ENCODE measurements at regions not wholly inside any gene's neighbourhood (a gene's known extent, or its start where the extent isn't known, plus 50 kb on each side); places are given as distances from the start of the nearest gene placed in this dataset.
A peak's percentile ranks its signal among the peaks of the same experiment; 100 is the strongest.

GRCh38 chr20:46802722-46803121, 91.9 kb upstream of the EYA2 start:
- Histone ChIP-seq H3K27me3 (ENCODE audit: insufficient read depth, low read length) (no peaks in the 10 kb centered on the region), H3K9me3 (ENCODE audit: insufficient read depth, low read depth, low read length) (no peaks in the 10 kb centered on the region), H3K4me3 (ENCODE audit: low read length) (no peak overlapping the region), H3K27ac (ENCODE audit: low read length) (no peak overlapping the region), H3K9ac (ENCODE audit: low read depth, low read length) (no peak overlapping the region), H3K4me1 (ENCODE audit: insufficient read depth, low read length) (0 out of 2 replicates have a peak, but pooled peaks cover 4% of the 10 kb centered on the region), H3K36me3 (ENCODE audit: insufficient read depth, low read depth, low read length) (no peaks in the 10 kb centered on the region)

- H3K9me3 ChIP-seq (ENCODE audit: insufficient read depth, low read depth, low read length): no peaks in the 10 kb centered on the region
- H3K4me1 ChIP-seq (ENCODE audit: insufficient read depth, low read length): 0 out of 2 replicates have a peak, but pooled peaks cover 4% of the 10 kb centered on the region
- no peak overlapping the region for H3K27ac ChIP-seq (ENCODE audit: low read length)
- no peak overlapping the region for H3K9ac ChIP-seq (ENCODE audit: low read depth, low read length)
- no peak overlapping the region for H3K4me3 ChIP-seq (ENCODE audit: low read length)
- H3K27me3 ChIP-seq (ENCODE audit: insufficient read depth, low read length): no peaks in the 10 kb centered on the region
- H3K36me3 ChIP-seq (ENCODE audit: insufficient read depth, low read depth, low read length): no peaks in the 10 kb centered on the region
These were observed 91.3 kb upstream of the EYA2 start for GRCh38 chr20:46803123-46804020.

- no peaks in the 10 kb centered on the region for H3K9me3 ChIP-seq (ENCODE audit: insufficient read depth, low read depth, low read length)
- H3K36me3 ChIP-seq (ENCODE audit: insufficient read depth, low read depth, low read length): no peaks in the 10 kb centered on the region
- H3K27ac ChIP-seq (ENCODE audit: low read length): no peak overlapping the region
- no peaks in the 10 kb centered on the region for H3K27me3 ChIP-seq (ENCODE audit: insufficient read depth, low read length)
- no peak overlapping the region for H3K9ac ChIP-seq (ENCODE audit: low read depth, low read length)
- 0 out of 2 replicates have a peak, but pooled peaks cover 4% of the 10 kb centered on the region for H3K4me1 ChIP-seq (ENCODE audit: insufficient read depth, low read length)
- H3K4me3 ChIP-seq (ENCODE audit: low read length): no peak overlapping the region
These were observed 90.5 kb upstream of the EYA2 start for GRCh38 chr20:46804126-46804525.

GRCh38 chr20:46805836-46806235, 88.8 kb upstream of the EYA2 start:
- H3K4me1 ChIP-seq (ENCODE audit: insufficient read depth, low read length): 0 out of 2 replicates have a peak, but pooled peaks cover 4% of the 10 kb centered on the region
- H3K9ac ChIP-seq (ENCODE audit: low read depth, low read length): no peak overlapping the region
- no peak overlapping the region for H3K4me3 ChIP-seq (ENCODE audit: low read length)
- no peak overlapping the region for H3K27ac ChIP-seq (ENCODE audit: low read length)
- no peaks in the 10 kb centered on the region for H3K36me3 ChIP-seq (ENCODE audit: insufficient read depth, low read depth, low read length)
- H3K27me3 ChIP-seq (ENCODE audit: insufficient read depth, low read length): 0 out of 2 replicates have a peak, but pooled peaks cover 5% of the 10 kb centered on the region
- H3K9me3 ChIP-seq (ENCODE audit: insufficient read depth, low read depth, low read length): no peaks in the 10 kb centered on the region

GRCh38 chr20:46807998-46808397, 86.6 kb upstream of the EYA2 start:
- Histone ChIP-seq H3K27me3 (ENCODE audit: insufficient read depth, low read length) (peaks cover 17% of the 10 kb centered on the region; the same call in 1 of the 2 replicates), H3K36me3 (ENCODE audit: insufficient read depth, low read depth, low read length) (no peaks in the 10 kb centered on the region), H3K27ac (ENCODE audit: low read length) (no peak overlapping the region), H3K9ac (ENCODE audit: low read depth, low read length) (no peak overlapping the region), H3K9me3 (ENCODE audit: insufficient read depth, low read depth, low read length) (no peaks in the 10 kb centered on the region), H3K4me1 (ENCODE audit: insufficient read depth, low read length) (no peaks in the 10 kb centered on the region), H3K4me3 (ENCODE audit: low read length) (no peak overlapping the region)

- Histone ChIP-seq H3K27ac (ENCODE audit: low read length) (no peak overlapping the region), H3K27me3 (ENCODE audit: insufficient read depth, low read length) (peaks cover 17% of the 10 kb centered on the region; the same call in 1 of the 2 replicates), H3K9ac (ENCODE audit: low read depth, low read length) (no peak overlapping the region), H3K9me3 (ENCODE audit: insufficient read depth, low read depth, low read length) (no peaks in the 10 kb centered on the region), H3K4me1 (ENCODE audit: insufficient read depth, low read length) (no peaks in the 10 kb centered on the region), H3K4me3 (ENCODE audit: low read length) (no peak overlapping the region), H3K36me3 (ENCODE audit: insufficient read depth, low read depth, low read length) (no peaks in the 10 kb centered on the region)
These were observed 86.1 kb upstream of the EYA2 start for GRCh38 chr20:46808565-46808964.

- H3K27ac ChIP-seq (ENCODE audit: low read length): no peak overlapping the region
- H3K9ac ChIP-seq (ENCODE audit: low read depth, low read length): no peak overlapping the region
- H3K36me3 ChIP-seq (ENCODE audit: insufficient read depth, low read depth, low read length): no peaks in the 10 kb centered on the region
- peaks cover under 1% of the 10 kb centered on the region; the same call in 1 of the 2 replicates for H3K4me1 ChIP-seq (ENCODE audit: insufficient read depth, low read length)
- peaks cover 17% of the 10 kb centered on the region; the same call in 1 of the 2 replicates for H3K27me3 ChIP-seq (ENCODE audit: insufficient read depth, low read length)
- no peaks in the 10 kb centered on the region for H3K9me3 ChIP-seq (ENCODE audit: insufficient read depth, low read depth, low read length)
- H3K4me3 ChIP-seq (ENCODE audit: low read length): no peak overlapping the region
These were observed 84.8 kb upstream of the EYA2 start for GRCh38 chr20:46809706-46810360.

- Histone ChIP-seq H3K9me3 (ENCODE audit: insufficient read depth, low read depth, low read length) (no peaks in the 10 kb centered on the region), H3K4me3 (ENCODE audit: low read length) (no peak overlapping the region), H3K36me3 (ENCODE audit: insufficient read depth, low read depth, low read length) (no peaks in the 10 kb centered on the region), H3K9ac (ENCODE audit: low read depth, low read length) (no peak overlapping the region), H3K27me3 (ENCODE audit: insufficient read depth, low read length) (peaks cover 17% of the 10 kb centered on the region; the same call in 1 of the 2 replicates), H3K27ac (ENCODE audit: low read length) (no peak overlapping the region), H3K4me1 (ENCODE audit: insufficient read depth, low read length) (peaks cover 7% of the 10 kb centered on the region)
These were observed 84.0 kb upstream of the EYA2 start for GRCh38 chr20:46810448-46811223.

GRCh38 chr20:46811224-46812084, 83.2 kb upstream of the EYA2 start:
- Histone ChIP-seq H3K9ac (ENCODE audit: low read depth, low read length) (no peak overlapping the region; the same call in 1 of the 2 replicates), H3K36me3 (ENCODE audit: insufficient read depth, low read depth, low read length) (no peaks in the 10 kb centered on the region), H3K27ac (ENCODE audit: low read length) (no peak overlapping the region), H3K27me3 (ENCODE audit: insufficient read depth, low read length) (peaks cover 17% of the 10 kb centered on the region; the same call in 1 of the 2 replicates), H3K4me3 (ENCODE audit: low read length) (peak overlapping the region; percentile 66), H3K4me1 (ENCODE audit: insufficient read depth, low read length) (peaks cover 7% of the 10 kb centered on the region), H3K9me3 (ENCODE audit: insufficient read depth, low read depth, low read length) (no peaks in the 10 kb centered on the region)

GRCh38 chr20:46814366-46815232, 80.0 kb upstream of the EYA2 start:
- no peak overlapping the region for H3K4me3 ChIP-seq (ENCODE audit: low read length)
- H3K4me1 ChIP-seq (ENCODE audit: insufficient read depth, low read length): peaks cover 7% of the 10 kb centered on the region
- H3K9ac ChIP-seq (ENCODE audit: low read depth, low read length): no peak overlapping the region
- no peaks in the 10 kb centered on the region for H3K9me3 ChIP-seq (ENCODE audit: insufficient read depth, low read depth, low read length)
- peaks cover 17% of the 10 kb centered on the region; the same call in 1 of the 2 replicates for H3K27me3 ChIP-seq (ENCODE audit: insufficient read depth, low read length)
- H3K27ac ChIP-seq (ENCODE audit: low read length): no peak overlapping the region
- no peaks in the 10 kb centered on the region for H3K36me3 ChIP-seq (ENCODE audit: insufficient read depth, low read depth, low read length)
